ENCODE measurements at regions not wholly inside any gene's neighbourhood (a gene's known extent, or its start where the extent isn't known, plus 50 kb on each side); places are given as distances from the start of the nearest gene placed in this dataset.
"Not testable (repeated sequence)": the region's sequence is repeated elsewhere in the genome, so short reads cannot be mapped to it uniquely, and the experiment has no call there.

DNA sequence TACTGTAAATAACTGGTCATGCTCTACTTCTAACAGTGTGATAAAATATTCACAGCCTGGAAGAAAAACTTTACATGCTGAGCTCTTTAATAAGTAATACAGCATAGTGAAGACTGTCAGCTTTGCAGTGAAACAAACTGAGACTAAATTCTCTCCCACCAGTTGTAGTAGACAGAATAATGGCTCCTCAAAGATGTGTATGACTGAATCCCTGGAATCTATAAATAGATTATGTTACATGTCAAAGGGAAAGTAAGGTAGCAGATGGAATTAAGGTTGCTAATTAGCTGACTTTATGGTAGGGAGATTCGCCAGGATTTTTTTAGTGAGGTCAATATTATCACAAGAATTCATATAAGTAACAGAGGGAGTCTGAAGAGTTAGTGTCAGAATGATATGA is 609.5 kb upstream of the VRK2 start:
- no peak for DNase-seq

DNA sequence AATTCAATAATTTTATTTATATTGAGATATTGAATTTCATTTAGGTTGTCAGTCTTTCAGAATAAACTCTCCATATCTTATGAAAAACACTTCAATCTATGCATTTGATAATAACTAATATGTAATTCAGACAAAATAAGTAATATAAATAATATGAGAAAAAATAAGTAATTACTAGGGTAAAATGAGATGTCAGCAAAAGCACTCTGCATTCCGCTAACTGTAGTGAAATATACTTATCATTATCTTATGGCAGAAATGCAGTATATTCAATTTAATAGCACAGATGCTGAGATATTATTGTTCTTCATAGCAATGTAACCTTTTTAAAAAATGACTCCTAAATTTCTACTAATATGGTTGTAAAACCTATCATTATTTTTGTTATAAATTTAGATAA is 606.2 kb upstream of the VRK2 start:
- DNase-seq = no peak

DNA sequence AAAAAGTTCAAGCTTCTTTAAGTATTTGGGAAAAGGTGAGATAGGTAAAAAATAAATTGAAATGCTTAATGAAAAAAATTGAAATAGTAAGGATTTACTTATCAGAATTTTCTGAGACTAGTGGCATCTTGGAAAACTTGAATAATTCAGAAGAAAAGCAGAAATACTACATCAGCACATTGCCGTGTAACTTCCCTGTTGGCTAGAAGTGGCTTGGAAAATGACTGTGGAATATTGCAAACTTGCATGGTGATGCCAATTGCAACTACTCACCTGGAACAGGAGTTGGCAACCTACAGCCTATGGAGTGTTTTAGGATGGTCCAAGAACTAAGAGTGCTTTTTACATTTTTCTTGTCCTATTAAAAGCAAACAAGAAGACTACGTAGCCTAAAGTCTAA is 603.5 kb upstream of the VRK2 start:
- no peak for DNase-seq

DNA sequence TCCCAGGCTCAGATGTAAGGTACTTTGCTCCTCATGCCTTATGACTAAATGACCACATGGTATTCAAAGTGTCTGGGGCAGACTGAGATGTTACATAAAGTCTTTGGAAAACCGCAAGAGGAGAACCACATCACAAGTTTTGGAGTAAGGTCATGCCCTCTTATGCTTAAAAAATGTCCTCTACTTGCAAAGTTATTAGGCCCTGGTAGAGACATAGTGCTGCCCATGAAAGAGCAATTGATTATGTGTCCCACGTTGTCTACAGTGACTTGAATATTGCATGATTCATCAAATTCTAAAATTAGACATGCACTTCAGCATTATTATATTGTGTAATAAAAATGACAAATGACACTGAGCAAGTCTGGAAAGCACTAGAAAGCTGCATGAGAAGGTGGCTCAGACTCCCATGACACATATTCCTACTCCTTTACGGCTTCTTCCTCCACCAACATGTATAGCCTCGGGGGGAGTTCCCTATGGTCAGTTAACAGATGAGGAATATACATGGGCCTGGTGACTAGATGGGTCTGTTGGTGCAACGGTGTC is 602.6 kb upstream of the VRK2 start:
- DNase-seq = no peak

DNA sequence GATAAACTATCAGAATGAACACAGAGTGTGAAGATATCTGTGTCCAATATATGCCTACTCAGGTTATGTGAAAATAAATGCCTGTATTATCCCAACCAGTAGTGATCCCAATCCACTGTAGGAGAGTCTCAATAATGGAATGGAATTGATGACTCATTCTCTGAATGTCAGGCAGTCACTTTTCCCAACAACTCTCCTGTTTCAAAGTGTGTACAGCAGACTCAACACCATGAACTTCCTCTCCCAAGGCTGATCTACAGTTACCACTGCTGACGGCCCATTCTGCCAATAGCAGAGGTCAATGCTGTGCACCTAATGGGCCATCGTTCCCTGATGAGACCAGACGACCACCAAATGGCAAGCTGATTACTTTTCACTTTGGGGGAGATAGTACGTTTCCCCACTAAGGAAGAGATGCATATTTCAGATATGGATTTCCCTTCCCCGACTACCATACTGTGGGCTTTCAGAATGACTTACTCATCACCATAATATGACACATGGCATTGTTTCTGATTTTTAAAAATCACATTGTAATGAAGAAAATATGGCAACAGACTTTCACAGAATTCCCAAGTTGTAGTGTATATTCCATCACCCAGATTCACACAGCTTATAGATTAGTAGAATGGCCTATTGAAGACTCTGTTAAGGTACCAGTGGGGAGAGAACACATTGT is 601.7 kb upstream of the VRK2 start:
- DNase-seq = no peak

DNA sequence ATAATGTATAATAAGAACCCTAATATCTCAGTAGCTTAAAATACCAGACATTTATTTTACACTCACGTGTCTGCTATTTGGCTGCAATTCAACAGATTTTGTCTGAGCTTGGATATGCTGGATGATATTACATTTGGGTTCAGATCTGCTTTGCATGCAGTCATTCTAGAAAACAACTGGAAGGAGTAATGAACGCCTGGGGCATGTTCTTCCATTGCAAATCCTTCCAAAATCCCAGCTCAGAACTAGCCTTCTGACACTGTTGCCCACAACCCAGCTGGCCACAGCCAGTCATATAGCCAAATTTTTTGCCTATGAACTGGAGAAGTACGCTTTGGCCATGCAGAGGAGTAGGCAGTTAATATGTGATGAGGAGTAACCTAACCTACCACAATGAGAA is 597.8 kb upstream of the VRK2 start:
- DNase-seq = no peak

DNA sequence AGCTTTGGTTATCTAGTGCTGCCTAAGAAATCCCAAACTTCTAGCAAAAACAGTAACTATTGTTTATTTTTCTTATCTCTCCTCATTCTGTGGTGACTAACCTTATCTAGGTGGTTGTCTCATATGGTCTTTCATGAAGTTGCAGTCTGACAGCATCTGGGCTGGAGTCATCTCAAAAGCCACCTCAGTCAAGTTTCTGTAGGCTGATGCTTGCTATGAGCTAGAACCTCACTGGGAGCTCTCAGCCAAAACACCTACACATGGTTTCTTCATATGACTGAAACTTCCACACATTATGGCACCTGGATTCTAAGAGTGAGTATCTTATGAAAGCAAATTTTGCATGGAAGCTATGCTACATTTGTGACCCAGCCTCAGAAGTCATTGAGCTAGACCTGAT is 596.4 kb upstream of the VRK2 start:
- DNase-seq = no peak

DNA sequence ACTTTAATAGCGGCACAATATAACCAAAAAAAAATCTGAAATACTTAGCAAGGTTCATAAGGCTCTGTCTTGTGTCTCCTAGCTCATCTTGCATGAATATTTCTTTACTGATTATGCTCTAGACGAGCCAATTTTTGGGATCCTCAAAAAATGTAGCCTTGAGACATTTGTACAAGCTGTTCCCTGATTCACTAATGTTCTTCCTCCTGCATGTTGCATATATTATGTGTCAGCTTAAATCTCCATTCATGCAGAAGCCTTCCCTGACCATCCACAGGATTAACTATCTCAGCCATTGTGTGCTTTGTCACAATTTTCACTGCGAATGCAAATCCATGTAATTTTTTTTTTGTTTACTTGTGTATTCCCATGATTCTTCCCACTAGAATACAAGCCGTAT is 594.0 kb upstream of the VRK2 start:
- no peak for DNase-seq

DNA sequence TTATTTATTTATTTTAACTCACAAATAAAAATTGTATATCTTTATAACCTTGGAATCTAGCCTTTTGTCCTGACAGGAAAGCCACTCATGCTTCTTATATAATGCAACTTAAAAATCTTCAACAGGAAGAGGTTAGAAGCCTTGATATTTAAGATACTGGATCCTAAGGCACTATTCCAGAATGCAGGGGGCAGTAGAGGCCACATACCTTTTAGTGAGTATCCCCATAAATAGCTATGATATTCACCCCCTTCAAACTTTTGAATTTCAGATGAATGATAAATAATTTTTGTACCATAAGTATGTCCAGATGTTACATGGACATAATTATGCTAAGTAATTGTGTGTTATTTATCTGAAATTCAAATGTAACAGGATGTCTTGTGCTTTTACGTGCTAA is 592.7 kb upstream of the VRK2 start:
- DNase-seq = no peak

DNA sequence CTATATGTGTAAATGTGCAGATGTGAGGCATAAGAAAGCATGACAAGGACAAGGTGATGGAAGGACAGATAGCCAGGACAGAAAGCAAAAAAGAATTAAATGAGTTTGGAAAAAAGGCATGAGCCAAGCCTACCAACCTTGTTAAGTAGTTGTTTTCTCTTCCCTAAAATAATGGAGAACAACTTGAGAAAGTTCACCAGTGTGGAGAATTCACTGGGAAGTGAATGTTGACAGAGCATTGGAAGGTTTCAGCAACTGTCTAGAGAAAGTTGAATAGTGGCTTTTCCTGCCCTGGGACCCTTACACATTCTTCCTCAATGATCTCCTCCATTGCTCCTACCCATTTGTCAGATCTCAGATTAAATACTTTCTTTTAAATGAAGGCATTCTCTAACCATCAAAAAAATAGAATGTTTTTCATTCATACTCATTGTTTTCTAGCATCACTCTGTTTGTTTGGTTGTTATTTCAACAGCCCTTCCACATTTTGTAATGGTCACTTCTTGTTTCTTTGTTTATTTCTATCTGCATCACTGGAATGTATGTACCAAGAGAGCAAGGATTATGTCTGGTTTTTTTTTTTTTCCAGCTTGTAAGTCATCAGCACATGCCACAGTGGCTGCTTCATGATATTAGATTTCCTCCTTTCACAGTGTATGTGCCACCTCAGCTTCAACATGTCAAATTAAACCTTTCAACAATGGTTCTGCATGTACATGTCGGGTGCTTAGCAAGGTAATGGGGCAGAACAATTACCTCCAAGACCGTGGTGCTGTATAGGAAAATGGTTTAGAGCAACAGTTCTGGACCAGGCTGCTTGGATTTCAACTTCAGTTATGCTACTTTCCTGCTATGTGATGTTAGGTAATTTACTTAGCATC is 586.0 kb upstream of the VRK2 start:
- DNase-seq = no peak

DNA sequence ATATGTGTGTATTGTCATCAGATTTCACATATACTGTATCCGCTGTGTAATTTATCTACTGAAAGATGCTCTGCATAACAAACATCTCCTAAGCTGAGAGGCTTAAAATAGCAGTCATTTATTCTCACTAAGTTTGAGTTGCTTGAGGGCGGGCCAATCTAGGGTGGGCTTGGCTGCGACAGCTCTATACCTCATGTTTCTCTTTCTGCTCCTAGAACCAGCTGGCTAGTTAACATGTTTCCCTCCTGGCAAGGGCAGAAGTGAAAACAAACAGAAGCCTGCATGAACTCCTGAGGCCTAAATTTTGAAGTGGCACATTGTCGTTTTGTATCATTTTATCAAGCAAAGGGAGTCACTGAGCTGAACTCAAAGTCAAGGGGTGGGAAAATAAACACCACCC is 585.0 kb upstream of the VRK2 start:
- DNase-seq = no peak

DNA sequence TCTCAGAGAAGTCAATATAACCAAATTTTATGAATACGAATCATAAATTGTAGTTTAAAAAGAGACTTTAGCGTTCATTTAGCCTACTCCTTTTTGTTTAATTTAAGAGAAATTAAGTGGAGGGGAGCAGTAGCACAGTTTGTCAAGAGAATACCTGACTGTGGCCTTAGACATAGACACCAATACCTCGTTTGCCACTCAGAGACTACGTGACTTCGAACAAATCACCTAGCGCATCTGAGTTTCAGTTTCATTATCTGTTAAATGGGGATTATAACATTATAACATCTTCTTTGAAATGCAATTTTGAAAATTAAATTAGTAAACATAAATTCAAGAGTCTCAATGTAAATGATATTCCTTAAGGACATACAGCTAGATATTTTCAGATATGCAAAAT is 581.5 kb upstream of the VRK2 start:
- no peak for DNase-seq

DNA sequence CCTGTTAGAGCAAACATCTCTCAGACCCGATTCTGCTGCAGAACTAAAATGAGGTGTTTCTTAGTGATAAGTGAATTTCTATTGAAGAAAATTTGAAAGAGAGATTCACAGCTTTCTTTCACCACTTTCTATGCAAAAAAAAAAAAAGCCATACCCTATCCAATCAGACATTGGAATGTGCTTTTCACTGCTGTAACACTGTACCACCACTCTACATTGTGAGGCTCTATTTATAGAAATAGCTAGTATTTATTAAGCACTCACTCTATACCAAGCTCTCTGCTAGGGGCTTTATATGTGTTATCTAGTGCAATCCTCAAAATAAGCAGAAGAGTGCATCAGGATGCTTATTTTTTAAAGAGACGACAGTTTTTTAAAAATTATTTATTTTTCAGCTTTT is 580.6 kb upstream of the VRK2 start:
- DNase-seq = no peak

DNA sequence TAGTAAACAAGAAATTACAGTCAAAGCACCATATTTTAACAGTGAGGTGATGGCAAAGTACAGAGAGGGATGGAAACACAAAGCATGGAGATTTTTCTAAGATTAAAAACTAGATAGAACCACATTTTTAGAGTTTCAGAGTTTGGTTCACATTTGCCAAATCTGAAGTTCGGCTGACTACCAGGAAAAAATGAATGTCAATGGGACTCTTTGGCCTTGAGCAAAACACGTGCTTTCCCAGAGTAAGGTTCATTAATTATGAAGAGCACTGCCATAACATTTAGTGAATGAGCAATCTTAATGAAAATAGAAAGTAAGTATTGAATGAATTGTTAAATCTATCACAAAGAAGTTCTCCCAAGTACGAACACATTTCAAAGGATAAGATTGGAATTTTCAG is 571.2 kb upstream of the VRK2 start:
- DNase-seq = no peak

DNA sequence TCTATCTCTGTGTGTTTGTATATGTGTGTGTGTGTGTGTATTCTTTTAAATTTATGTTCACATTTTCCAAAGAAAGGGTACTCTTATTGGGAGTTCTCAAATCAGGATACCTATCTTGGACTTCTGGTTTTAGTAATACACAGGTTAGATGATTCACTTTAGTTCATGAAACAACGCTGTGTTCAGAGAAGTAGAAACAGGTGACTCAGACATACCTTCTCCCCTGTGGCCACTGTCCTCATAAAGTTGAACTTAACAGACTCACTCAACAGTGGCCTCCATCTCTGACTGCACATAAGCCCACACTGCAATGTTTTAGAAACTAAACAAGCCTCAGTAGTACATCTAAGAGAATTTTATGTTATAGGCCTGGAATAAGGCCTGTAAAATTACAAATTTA is 566.6 kb upstream of the VRK2 start:
- DNase-seq = no peak

DNA sequence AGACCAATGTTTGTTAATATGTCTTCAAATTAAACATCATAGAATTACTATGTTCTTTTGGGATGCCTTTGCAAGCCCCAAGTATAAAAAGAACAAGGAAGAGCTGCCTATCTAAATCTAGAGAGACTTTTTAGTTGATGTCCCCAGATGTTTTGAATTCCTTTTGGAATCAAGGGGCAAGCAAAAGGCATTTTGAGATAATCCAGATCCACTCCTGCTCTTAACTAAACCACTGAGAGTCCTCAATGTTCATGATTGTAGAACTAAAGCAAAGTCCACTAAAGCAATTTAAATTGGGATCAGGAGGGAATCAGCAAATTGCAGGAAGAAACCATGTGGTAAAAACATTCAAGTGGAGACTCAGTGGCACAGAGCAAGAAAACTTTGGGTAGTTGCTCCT is 558.5 kb upstream of the VRK2 start:
- no peak for DNase-seq

DNA sequence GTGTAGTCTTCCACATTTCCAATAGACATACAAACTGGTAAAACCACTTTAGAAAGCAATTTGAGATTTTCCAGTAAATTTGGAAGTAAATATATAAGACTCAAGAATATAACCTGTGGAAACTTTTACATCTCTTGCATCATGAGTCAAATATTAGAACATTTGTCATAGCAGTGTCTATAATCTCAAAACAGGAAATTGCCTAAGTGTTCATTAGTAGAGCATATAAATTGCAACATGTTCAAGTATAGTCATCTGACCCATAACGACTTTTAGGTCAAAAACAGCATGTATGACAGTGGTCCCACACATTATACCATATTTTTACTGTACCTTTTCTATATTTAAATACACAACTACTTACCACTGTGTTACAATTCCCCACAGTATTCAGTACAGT is 555.9 kb upstream of the VRK2 start:
- DNase-seq = no peak

DNA sequence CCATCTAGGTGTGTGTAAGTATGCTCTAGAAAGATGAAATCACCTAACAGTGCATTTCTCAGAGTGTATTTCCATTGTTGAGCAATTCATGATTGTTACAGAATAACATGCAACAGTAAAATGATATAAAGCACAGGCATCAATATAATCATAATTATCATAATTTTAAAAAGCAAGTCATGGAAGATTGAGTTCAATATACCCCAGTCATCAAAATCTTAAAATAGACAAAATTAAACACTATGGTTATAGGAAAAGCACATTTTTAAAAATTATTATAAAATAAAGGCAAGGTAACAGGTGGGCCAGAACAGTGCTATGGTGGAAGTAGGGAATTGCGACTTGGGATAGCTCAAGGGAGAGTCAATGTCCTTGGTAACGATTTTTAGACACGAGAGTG is 555.4 kb upstream of the VRK2 start:
- DNase-seq = no peak

DNA sequence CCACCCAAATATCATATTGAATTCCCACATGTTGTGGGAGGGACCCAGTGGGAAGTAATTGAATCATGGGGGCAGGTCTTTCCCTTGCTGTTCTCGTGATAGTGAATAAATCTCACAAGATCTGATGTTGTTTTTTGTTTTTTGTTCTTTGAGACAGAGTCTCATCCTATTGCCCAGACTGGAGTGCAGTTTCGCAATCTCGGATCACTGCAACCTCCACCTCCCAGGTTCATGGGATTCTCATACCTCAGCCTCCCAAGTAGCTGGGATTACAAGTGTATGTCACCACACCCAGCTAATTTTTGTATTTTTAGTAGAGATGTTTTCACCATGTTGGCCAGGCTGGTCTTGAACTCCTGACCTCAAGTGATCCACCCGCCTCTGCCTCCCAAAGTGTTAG is 552.6 kb upstream of the VRK2 start:
- not testable (repeated sequence) for DNase-seq

DNA sequence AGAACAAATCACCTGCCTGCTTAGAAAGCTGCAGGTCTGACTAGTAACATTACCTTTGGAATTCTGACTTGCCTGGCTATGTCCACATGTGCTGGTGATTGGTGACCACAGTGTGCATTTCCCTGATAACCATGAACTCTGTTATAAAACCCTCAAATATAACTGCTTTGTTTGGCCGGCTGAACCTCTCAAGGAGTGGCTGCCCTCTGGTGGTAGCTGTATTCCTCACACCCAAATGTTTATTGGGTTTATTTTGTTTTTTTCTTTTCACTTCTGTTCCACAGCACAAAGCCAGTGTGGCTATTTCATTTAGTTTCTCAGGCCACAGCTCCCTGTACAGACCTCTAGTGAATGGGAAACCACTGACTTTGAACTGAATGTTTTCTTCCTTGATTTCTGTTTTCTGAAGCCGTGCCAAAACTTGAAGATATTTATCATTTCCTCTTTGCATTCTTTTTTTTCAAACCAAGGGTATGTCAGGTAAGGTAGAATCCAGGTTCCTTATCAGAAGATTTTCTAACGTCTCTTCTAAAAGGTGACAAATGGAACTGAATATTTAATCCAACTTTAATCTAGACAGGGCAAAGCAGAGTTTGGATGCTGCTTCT is 549.0 kb upstream of the VRK2 start:
- DNase-seq = peak; percentile 33

DNA sequence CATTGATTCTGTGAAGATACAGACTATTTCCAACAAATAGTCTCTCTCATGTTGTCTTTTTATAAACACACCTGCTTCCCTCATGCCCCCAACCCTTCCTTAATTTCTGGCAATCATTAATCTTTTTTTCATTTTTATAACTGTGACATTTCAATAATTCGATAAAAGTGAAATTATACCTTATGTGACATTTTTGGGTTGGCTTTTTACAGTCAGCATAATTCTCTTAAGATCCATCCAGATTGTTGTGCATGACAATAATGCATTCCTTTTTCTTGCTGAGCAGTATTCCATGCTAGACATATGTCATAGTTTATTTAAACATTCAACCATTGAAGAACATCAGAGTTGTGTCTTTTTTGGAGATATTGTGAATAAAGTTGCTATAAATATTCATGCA is 541.8 kb upstream of the VRK2 start:
- DNase-seq = no peak

DNA sequence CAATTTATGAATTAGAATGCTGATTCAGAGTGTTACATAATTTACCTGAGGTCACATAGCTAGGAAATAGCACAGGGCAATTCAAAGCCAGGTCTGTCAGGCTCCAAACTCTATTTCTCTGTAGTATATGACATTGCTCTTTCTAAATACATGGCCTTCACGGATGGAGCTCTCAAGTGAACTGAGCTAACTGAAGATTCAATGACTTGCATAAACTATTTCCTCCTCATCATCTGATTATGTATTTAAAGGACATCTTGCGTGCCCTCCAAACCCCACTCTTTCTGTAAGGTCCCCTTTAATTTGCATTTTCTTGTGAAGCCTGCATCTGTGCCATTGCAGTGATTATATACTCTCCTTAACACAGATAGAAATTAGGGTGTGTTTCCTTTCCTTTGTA is 537.4 kb upstream of the VRK2 start:
- no peak for DNase-seq

DNA sequence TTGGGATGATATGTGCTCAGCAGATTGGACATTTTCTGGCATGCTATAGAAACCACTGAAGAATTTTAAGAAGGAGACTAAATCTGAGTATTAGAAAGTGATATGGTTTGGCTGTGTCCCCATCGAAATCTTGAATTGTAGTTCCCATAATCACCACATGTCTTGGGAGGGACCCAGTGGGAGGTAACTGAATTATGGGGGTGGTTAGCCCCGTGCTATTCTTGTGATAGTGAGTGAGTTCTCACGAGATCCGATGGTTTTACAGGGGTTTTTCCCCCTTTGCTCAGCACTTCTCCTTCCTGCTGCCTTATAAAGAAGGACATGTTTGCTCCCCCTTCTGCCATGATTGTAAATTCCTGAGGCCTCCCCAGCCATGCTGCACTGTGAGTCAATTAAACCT is 535.9 kb upstream of the VRK2 start:
- no peak for DNase-seq

All from muscle of arm (tissue), 1 donor.